Activated CD8-positive, alpha-beta memory T cell treated with anti-CD3 and anti-CD28 coated beads, Interleukin-2, amount 50 U/mL, for 4 hours (primary cell): ENCODE measurements at regions not wholly inside any gene's neighbourhood (a gene's known extent, or its start where the extent isn't known, plus 50 kb on each side); places are given as distances from the start of the nearest gene placed in this dataset.

Experiments
- DNase-seq: peaks from one replicate; pipeline ENCODE4 v3.0.0-alpha.2; 2020

DNA sequence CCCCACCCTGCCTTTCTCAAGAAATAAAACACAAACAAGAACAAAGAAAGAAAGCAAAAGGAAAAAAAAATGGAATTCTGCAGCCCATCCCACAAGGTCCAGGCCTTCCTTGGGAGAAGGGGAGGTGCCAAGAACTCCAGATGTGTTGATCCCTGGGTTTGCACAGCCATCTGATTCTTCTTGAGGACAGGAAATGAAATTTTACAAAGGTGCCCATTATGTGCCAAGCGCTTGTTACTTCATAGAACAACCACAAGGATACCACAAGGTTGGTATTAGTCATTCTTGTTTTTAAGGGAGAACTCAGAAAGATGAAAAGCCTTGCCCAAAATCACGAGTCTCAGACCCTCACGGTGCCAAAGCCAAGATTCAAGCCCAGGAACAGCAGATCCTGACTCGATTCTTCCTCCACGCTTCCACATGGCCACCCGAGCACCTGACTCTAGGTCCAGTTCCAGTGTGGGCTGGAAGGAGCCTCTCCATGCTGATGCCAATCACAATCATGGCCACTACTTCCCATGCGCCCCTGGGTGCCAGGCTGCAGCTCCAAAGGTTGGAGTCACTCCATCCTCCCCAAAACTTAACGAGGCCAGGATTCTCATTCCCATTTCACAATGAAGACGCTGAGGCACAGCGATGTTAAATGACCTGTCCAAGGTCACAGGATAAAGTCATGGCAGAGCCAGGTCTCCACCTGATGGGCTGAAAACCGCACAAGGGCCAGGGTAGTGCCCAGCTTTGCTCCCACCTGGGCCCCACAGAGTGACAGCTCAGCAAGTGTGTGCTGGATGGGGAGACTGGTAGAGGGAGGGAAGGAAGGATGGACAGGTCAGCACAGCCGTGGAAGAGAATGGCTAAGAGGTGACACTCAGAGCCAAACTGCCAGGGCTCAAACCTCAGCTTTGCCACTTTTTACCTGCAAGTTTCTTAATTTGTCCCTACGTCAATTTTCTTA, 66.7 kb upstream of the TOP1 start:
- DNase-seq: no peak

DNA sequence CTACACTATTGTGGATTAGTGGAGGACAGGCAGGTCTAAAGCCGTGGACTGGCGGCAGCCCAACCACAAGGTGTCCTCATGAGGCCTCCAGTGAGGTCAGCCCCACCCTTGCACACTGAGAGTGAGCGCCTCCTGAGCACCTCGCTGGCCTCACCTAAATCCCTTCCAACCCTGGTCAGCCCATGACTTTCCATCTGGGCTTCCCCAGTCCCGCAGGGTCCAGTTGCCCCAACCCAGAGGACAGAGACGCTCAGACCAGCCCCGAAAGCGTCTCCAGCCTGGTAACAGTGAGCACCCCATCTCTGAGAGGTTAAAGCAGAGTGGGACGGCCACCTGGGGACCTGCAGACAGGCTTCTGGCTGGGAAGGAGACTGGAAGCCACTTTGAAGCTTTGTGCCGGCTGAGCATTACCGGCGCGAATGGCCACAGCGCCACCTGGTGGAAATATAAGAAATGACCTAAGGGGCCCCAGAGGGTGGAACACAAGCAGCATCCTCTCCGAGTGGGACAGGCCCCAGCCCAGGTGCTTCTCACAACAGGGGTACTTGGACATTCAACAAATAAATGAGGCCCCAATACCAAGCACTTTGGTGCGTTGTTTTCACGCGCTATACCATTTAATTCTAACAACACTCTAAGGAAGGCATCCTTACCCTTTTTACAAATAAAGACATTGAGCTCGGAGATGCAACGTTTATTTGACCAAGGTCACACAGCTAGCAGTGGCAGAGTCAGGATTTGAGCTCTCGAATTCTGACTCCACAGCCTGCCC, 65.7 kb upstream of the TOP1 start:
- peak; percentile 75 for DNase-seq

DNA sequence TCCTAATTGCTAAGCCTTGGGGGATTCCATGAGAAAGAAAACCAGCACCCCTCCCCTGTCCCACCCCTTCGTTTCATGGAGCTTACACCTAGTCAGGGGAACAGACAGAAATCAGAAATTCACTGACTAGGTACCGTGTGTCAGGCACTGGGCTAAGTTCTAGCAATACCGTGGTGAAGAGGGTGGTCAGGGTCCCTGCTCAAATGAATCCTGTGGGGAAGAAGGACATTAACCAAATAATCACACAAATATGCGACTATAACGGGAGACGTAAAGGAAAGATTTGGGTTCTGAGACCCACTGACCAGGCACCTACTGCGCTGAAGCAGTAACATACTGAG, 65.1 kb upstream of the TOP1 start:
- no peak for DNase-seq

DNA sequence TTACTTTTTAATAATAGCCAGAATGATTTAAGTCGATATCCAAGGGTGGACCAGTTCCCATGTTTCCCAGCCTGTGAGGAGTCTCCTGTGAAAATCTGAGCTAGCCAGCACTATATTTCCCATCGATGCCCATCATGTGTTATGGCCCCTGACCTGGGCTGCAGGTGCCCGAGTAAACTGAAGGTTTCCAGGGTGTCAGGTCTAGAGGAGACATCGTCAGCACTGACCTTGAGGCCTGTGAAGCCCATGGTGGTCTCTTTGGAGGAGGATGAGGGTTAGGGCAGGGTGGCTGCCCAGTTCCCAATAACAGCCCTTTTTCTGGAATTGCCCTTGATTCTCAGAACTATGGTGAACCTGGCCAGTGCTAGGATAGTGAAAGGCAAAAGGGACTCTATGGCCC, 63.0 kb upstream of the TOP1 start:
- DNase-seq: no peak

DNA sequence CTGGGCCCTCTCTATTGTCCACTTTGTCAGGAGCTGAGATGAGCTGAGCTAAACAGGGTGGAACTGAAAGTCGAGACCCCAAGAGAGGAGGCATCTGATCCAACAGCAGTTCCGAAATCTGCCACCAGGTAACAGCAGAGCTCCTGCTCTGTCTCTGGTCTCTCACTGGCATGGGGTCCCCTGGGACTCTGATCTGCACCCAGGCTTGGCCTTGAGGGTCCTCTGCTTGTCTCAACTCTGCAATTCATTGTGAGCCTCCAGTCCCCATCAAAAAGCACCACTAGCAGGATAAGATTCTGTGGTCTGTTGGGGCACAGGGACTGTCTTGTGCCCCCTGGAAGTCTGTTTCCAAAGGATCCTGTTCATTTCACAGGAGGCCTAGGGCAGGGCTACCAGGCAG, 62.5 kb upstream of the TOP1 start:
- DNase-seq: no peak

DNA sequence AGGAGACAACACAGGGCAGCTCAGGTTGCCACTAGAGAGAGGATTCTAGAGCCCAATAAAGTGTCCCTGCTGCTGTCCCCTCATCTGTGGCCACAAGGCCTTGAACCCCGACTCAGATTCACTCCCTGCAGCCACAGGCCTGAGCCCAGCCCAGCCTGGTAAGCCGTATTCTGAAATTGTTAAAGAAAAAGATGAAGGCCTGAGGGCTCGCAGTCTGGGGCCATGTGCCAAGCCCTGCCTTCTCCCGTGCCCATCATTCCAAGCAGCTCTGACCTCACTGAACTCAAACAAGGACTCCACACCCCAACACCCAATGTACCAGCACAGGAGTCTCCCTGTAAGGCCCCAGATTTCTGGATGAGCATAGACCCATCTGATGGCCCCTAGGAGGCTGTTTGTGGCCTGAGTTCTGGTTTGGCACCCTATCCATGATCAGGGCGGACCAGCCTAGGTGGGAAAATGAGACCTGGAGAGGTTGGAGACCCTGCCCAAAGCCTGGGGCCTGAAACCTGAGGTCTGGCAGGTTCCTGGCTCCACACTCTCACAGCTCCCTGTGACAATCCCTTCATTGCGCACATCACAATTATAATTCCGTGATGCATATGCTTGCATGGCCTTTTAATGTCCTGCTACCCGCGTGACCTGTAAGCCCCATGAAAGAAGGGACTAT, 62.0 kb upstream of the TOP1 start:
- DNase-seq: no peak

DNA sequence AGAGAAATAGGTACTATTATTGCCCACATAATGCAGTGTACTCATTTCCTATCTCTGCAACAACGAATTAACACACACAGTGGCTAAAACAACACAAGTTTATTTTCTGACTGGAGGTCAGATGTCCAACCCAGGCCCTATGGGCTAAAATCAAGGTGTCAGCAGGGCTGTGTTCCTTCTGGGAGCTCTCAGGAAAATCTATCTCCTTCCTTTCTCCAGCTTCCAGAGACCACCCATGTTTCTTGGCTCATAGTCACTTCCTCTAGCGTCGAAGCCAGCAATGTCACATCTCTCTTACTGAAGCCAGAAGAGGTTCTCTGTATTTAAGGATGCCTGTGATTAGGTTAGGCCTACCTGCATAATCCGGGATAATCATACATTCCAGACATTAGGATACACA, 60.9 kb upstream of the TOP1 start:
- DNase-seq: no peak

DNA sequence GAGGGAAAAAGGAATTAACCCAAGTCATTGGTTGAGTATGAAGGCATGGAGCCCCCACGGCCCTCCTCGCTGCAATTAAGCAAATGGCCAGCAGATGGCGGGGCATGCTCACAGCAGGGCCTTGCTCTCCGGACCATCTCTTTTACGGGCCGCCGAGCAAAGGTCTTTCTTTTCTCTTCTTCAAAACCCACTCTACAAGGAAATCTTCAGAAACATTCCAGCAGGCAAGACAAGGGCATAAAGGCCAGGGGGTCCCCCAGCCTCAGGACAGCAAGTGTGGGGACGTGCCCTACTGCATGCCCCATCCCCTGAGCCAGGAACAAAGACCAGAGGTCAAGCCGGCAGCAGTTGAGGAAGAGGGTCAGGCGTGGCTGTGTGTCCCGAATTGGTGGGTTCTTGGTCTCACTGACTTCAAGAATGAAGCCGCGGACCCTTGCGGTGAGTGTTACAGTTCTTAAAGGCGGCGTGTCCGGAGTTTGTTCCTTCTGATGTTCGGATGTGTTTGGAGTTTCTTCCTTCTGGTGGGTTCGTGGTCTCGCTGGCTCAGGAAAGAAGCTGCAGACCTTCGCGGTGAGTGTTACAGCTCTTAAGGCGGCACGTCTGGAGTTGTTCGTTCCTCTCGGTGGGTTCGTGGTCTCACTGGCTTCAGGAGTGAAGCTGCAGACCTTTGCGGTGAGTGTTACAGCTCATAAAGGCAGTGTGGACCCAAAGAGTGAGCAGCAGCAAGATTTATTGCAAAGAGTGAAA, 59.6 kb upstream of the TOP1 start:
- peak; percentile 91 for DNase-seq

DNA sequence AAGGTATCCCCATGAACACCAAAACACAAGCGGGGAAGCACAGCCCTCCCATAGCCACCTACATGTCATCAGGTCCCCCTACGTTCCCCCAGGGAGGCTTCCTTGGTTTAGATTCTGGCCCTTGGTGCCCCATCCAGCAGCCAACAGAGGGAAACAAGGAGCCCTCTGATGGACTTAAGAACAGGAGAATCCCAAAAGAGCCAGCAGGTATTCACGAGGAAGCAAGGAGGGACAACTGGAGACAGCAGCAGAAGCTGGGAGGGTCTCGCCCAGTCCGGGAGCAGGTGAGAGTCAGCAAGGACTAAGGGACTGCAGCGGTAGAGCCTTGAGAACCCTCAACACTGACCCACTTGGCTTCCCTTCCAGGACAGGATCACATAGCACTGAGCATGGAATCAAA, 58.4 kb upstream of the TOP1 start:
- no peak for DNase-seq

DNA sequence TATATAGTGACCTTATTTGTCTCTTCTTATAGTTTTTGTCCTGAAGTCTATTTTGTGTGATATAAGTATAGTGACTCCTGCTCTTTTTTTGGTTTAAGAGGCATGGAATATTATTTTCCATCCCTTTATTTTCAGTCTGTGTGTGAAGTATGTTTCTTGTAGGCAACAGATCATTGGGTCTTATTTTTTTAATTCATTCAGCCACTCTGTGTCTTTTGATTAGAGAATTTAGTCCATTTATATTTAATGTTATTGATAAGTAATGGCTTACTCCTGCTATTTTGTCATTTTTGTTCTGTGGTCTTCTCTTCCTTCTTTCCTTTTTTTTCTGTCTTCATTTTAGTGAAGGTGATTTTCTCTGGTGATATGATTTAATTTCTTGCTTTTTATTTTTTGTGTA, 51.4 kb upstream of the TOP1 start:
- DNase-seq: no peak

DNA sequence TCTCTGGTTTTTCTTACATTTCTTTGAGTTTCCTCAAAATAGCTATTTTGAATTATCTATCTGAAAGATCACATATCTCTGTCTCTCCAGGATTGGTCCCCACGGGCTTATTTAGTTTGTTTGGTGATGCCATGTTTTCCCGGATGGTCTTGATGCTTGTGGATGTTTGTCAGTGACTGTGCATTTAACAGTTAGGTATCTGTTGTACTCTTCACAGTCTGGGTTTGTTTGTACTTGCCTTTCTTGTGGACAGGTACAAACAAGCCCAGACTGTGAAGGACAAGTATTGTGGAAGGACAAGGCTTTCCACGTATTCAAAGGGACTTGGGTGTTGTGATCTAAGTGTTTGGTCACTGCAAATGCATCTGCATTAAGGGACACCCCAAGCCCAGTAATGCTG, 49.9 kb upstream of the TOP1 start:
- no peak for DNase-seq
